Endothelial cell of umbilical vein (primary cell): ENCODE measurements at regions not wholly inside any gene's neighbourhood (a gene's known extent, or its start where the extent isn't known, plus 50 kb on each side); places are given as distances from the start of the nearest gene placed in this dataset.

Experiments
- BruUV-seq: library from RNA; stranded (reverse); fragments of 400-500 nt; replicated peaks from 2 replicates; lab custom pipeline; 2021; lab: Mats Ljungman, UMichigan
- CTCF ChIA-PET: fragments of 300-600, 350-600 bp; sonication (Branson Sonifier 250); formaldehyde crosslinking; loops from one replicate; lab custom pipeline; 2021; ENCODE audit warnings: antibody characterized with exemption, inconsistent platforms; lab: Charles Lee
- POLR2A ChIA-PET: fragments of 300-600, 350-600 bp; sonication (Branson Sonifier 250); formaldehyde crosslinking; loops from one replicate; lab custom pipeline; 2021; ENCODE audit warnings: antibody characterized with exemption, inconsistent platforms; lab: Charles Lee
- DNase-seq: peaks from one replicate; pipeline ENCODE4 v3.0.0-alpha.2; 2011; ENCODE audit warnings: low read depth, low spot score
- FAIRE-seq: peaks from 2 replicates; lab custom pipeline; 2011; peaks lifted over from hg19 to GRCh38; lab: Jason Lieb, UNC
- H2AFZ ChIP-seq: 2 replicates; pipeline ENCODE4 v1.6.0; 2012; ENCODE audit warnings: low read depth, low read length, control low read depth, inconsistent platforms
- H3K27ac ChIP-seq: 2 replicates; pipeline ENCODE4 v1.5.1; 2011; ENCODE audit warnings: low read depth, mild to moderate bottlenecking, control low read depth, low read length, moderate library complexity; ENCODE audit not compliant: insufficient read depth
- H3K27me3 ChIP-seq, 2 experiments: 2 replicates each; pipeline versions ENCODE4 v1.6.0 to v1.6.1; 2011; ENCODE audit warnings: low read length in 2 of 2, mixed read lengths in 1 of 2; ENCODE audit not compliant: control insufficient read depth in 2 of 2, insufficient read depth in 2 of 2
- H3K36me3 ChIP-seq, 2 experiments: 2 replicates in 1 of 2; 3 replicates in 1 of 2; pipeline ENCODE4 v1.5.1; 2011; ENCODE audit warnings: low read length in 2 of 2, mild to moderate bottlenecking in 1 of 2, moderate library complexity in 1 of 2; ENCODE audit not compliant: control insufficient read depth in 2 of 2, insufficient read depth in 2 of 2; ENCODE audit errors: extremely low read depth in 1 of 2
- H3K4me1 ChIP-seq: 3 replicates; pipeline ENCODE4 v1.5.1; 2011; ENCODE audit warnings: mild to moderate bottlenecking, low read length; ENCODE audit not compliant: control insufficient read depth, insufficient read depth; ENCODE audit errors: extremely low read depth
- H3K4me2 ChIP-seq: 2 replicates; pipeline ENCODE4 v1.6.1; 2011; ENCODE audit warnings: low read length, control low read depth, mixed read lengths; ENCODE audit not compliant: insufficient read depth
- H3K4me3 ChIP-seq, 3 experiments: fragments of 200-600 bp in 1 of 3; sonication (generic), shearing (Covaris generic) in 1 of 3; replicated peaks in 1 of 3; 2 replicates each; pipeline ENCODE4 v1.5.1; 2011 to 2016; ENCODE audit warnings: control low read depth in 3 of 3, low read length in 3 of 3, mild to moderate bottlenecking in 2 of 3, inconsistent platforms in 1 of 3, low read depth in 1 of 3, moderate library complexity in 1 of 3; ENCODE audit not compliant: insufficient read depth in 1 of 3
- H3K79me2 ChIP-seq: 2 replicates; pipeline ENCODE4 v1.6.0; 2012; ENCODE audit warnings: low read length, inconsistent platforms; ENCODE audit not compliant: control insufficient read depth, insufficient read depth
- H3K9ac ChIP-seq: replicated peaks from 2 replicates; pipeline ENCODE3; 2011; ENCODE audit warnings: low read length, control low read depth; ENCODE audit not compliant: insufficient read depth; ENCODE audit errors: extremely low read depth
- H3K9me1 ChIP-seq: replicated peaks from 3 replicates; pipeline ENCODE4 v1.6.0; 2011; ENCODE audit warnings: mild to moderate bottlenecking, low read length; ENCODE audit not compliant: control insufficient read depth, insufficient read depth; ENCODE audit errors: extremely low read depth
- H3K9me3 ChIP-seq: replicated peaks from 2 replicates; pipeline ENCODE4 v1.5.1; 2012; ENCODE audit warnings: low read length, inconsistent platforms; ENCODE audit not compliant: control insufficient read depth, insufficient read depth
- H4K20me1 ChIP-seq: replicated peaks from 2 replicates; pipeline ENCODE3; 2011; ENCODE audit warnings: mild to moderate bottlenecking, low read length; ENCODE audit not compliant: control insufficient read depth, insufficient read depth; ENCODE audit errors: extremely low read depth
- FOS ChIP-seq: IDR thresholded peaks from 2 replicates; pipeline ENCODE4 v1.6.1; 2011; ENCODE audit warnings: mild to moderate bottlenecking, low read length, moderate library complexity, borderline replicate concordance; ENCODE audit not compliant: insufficient read depth
- GATA2 ChIP-seq: IDR thresholded peaks from 2 replicates; pipeline ENCODE4 v1.7.0; 2011; ENCODE audit warnings: low read depth, mild to moderate bottlenecking, moderate library complexity, mixed read lengths, low read length; ENCODE audit not compliant: insufficient read length, insufficient read depth
- JUN ChIP-seq: IDR thresholded peaks from 2 replicates; pipeline ENCODE4 v1.6.1; 2011; ENCODE audit warnings: borderline replicate concordance, low read depth; ENCODE audit not compliant: insufficient read length, insufficient read depth
- MYC ChIP-seq: IDR thresholded peaks from one replicate; pipeline ENCODE4 v1.6.1; 2011; ENCODE audit warnings: mild to moderate bottlenecking, low read depth, low read length
- POLR2A ChIP-seq: IDR thresholded peaks from 2 replicates; pipeline ENCODE4 v1.6.1; 2012; ENCODE audit warnings: low read depth, mild to moderate bottlenecking, control low read depth, low read length
- POLR2AphosphoS5 ChIP-seq: IDR thresholded peaks from 2 replicates; pipeline ENCODE4 v1.6.1; 2012; ENCODE audit warnings: low read depth, mild to moderate bottlenecking, control low read depth, low read length, moderate library complexity; ENCODE audit not compliant: insufficient read depth
- dilution Hi-C: fragments of 300-500 bp; cut with MboI; formaldehyde crosslinking; loops from one replicate; pipeline ENCODE4 v1.15.0; 2019; ENCODE audit warnings: low sequenced_read_pairs; ENCODE audit not compliant: extremely low pct_ligation_motif_present
- intact Hi-C: fragments of 100-400 bp; cut with micrococcal nuclease; formaldehyde crosslinking; loops from one replicate; pipeline ENCODE4 v1.10.0; 2022
- TF ChIP-seq, protein P1 (sequence below), 2 donors: IDR thresholded peaks; 1 replicate in 1 of 2; 2 replicates in 1 of 2; pipeline ENCODE4 v1.5.1; 2011; ENCODE audit warnings: low read length in 2 of 2, mild to moderate bottlenecking in 2 of 2, moderate library complexity in 2 of 2, control low read depth in 1 of 2, inconsistent platforms in 1 of 2, low read depth in 1 of 2; ENCODE audit not compliant: insufficient read depth in 1 of 2; ENCODE audit errors: extremely low read depth in 1 of 2
- TF ChIP-seq, protein P2 (sequence below): IDR thresholded peaks from 2 replicates; pipeline ENCODE4 v1.6.1; 2011; ENCODE audit not compliant: insufficient read depth, insufficient read length

- intact Hi-C loops = no loop called here
- no peaks in the 10 kb centered on the region for H3K79me2 ChIP-seq
- no peak overlapping the region for H3K9ac ChIP-seq
- dilution Hi-C loops = no loop called here
- DNase-seq (no peak), FAIRE-seq (no peak)
- H3K4me1 ChIP-seq = no peaks in the 10 kb centered on the region
- H3K4me3 ChIP-seq = no peak overlapping the region
- H2AFZ ChIP-seq = no peak overlapping the region
- ChIA-PET POLR2A (no interaction called here), CTCF (interaction anchor here (0.8 to 4.5 kb wide), 5 partner anchors 11 to 520 kb away, joined by 3 to 16 read pairs (median 4); no protein-coding TSS in a partner anchor)
- no peak for TF ChIP-seq POLR2A
- TF ChIP-seq MYC = no peak
- TF ChIP-seq JUN = no peak
- no peak for TF ChIP-seq POLR2AphosphoS5
- TF ChIP-seq, protein P1, sequence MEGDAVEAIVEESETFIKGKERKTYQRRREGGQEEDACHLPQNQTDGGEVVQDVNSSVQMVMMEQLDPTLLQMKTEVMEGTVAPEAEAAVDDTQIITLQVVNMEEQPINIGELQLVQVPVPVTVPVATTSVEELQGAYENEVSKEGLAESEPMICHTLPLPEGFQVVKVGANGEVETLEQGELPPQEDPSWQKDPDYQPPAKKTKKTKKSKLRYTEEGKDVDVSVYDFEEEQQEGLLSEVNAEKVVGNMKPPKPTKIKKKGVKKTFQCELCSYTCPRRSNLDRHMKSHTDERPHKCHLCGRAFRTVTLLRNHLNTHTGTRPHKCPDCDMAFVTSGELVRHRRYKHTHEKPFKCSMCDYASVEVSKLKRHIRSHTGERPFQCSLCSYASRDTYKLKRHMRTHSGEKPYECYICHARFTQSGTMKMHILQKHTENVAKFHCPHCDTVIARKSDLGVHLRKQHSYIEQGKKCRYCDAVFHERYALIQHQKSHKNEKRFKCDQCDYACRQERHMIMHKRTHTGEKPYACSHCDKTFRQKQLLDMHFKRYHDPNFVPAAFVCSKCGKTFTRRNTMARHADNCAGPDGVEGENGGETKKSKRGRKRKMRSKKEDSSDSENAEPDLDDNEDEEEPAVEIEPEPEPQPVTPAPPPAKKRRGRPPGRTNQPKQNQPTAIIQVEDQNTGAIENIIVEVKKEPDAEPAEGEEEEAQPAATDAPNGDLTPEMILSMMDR (IDR thresholded peaks at IDR 0.05; ENCODE audit: extremely low read depth in 1 of 2, insufficient read depth in 1 of 2, low read depth in 1 of 2, low read length in 2 of 2) = no peak
- TF ChIP-seq, protein P2, sequence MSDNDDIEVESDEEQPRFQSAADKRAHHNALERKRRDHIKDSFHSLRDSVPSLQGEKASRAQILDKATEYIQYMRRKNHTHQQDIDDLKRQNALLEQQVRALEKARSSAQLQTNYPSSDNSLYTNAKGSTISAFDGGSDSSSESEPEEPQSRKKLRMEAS = no peak
- TF ChIP-seq FOS = no peak
- no peak for TF ChIP-seq GATA2
- no peak overlapping the region for H3K4me2 ChIP-seq
- H3K27ac ChIP-seq = no peak overlapping the region
- no TSS peak for BruUV-seq
- peaks cover 0 to 7% of the 10 kb centered on the region in 2 experiments for H3K27me3 ChIP-seq
- H3K36me3 ChIP-seq = no peaks in the 10 kb centered on the region
- H3K9me3 ChIP-seq = no peaks in the 10 kb centered on the region
- H4K20me1 ChIP-seq = no peaks in the 10 kb centered on the region
- H3K9me1 ChIP-seq = no peaks in the 10 kb centered on the region
These were observed 100.1 kb upstream of the ARL4C start for GRCh38 chr2:234596696-234597575.
